ENCODE measurements at regions not wholly inside any gene's neighbourhood (a gene's known extent, or its start where the extent isn't known, plus 50 kb on each side); places are given as distances from the start of the nearest gene placed in this dataset.
A peak's percentile ranks its signal among the peaks of the same experiment; 100 is the strongest.

DNA sequence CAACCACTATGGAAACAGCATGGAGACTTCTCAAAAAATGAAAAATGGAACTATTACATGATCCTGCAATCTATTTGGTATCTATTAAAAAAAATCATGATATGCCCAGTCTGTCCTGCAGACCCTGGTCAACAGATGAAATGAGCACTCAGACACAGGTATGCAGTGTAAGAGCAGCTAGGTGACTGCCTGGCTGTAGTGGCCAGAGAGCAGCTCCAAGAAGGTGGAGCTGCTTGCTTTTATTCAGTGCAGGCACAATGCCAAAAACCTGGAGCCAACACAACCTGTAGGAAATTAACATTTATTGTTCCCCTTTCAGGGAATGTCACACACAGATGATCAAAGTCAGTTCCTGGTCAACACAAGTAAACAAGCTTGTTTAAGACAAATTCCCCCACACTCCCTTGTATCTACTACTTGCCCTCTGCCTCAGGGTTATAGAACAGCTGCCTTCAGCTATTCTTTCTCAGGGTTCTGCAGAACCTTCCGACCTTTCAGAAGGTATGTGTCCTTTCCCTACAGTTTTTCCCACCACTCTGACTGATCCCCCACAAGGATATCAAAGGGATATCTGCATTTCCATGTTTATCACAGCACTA, 933.7 kb upstream of the SLITRK5 start:
- POLR2A ChIA-PET: no interaction called here
- Mint-ChIP-seq H3K36me3 (peaks cover 6% of the 10 kb centered on the region), H3K4me3 (no peak overlapping the region), H3K9me3 (peaks cover 34% of the 10 kb centered on the region), H3K27ac (no peak overlapping the region), H3K4me1 (no peaks in the 10 kb centered on the region), H3K27me3 (ENCODE audit: low read depth) (no peaks in the 10 kb centered on the region)
- TF ChIP-seq GTF2I (CRISPR knock-in tag; conservative IDR thresholded peaks at IDR 0.05): no peak
- no peak for TF ChIP-seq FOXK1 (CRISPR knock-in tag; IDR thresholded peaks at IDR 0.05)
- TF ChIP-seq ZNF416 (CRISPR knock-in tag; IDR thresholded peaks at IDR 0.05): no peak
- TF ChIP-seq ZNF423 (CRISPR knock-in tag; IDR thresholded peaks at IDR 0.05): no peak
- TF ChIP-seq SMAD3 (CRISPR knock-in tag; IDR thresholded peaks at IDR 0.05; ENCODE audit: borderline replicate concordance): no peak
- no peak for TF ChIP-seq ZNF317 (CRISPR knock-in tag; IDR thresholded peaks at IDR 0.05; ENCODE audit: borderline replicate concordance, low read depth)
- TF ChIP-seq, protein P1, sequence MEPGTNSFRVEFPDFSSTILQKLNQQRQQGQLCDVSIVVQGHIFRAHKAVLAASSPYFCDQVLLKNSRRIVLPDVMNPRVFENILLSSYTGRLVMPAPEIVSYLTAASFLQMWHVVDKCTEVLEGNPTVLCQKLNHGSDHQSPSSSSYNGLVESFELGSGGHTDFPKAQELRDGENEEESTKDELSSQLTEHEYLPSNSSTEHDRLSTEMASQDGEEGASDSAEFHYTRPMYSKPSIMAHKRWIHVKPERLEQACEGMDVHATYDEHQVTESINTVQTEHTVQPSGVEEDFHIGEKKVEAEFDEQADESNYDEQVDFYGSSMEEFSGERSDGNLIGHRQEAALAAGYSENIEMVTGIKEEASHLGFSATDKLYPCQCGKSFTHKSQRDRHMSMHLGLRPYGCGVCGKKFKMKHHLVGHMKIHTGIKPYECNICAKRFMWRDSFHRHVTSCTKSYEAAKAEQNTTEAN (CRISPR knock-in tag; IDR thresholded peaks at IDR 0.05): no peak
- TF ChIP-seq HMGXB4 (CRISPR knock-in tag; IDR thresholded peaks at IDR 0.05): no peak
- TF ChIP-seq, protein P2, sequence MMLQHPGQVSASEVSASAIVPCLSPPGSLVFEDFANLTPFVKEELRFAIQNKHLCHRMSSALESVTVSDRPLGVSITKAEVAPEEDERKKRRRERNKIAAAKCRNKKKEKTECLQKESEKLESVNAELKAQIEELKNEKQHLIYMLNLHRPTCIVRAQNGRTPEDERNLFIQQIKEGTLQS (CRISPR knock-in tag; conservative IDR thresholded peaks at IDR 0.05): no peak
- no peak for TF ChIP-seq SMAD4 (CRISPR knock-in tag; IDR thresholded peaks at IDR 0.05)
- TF ChIP-seq ZNF138 (CRISPR knock-in tag; conservative IDR thresholded peaks at IDR 0.05): no peak
- no peak for TF ChIP-seq ZNF396 (CRISPR knock-in tag; IDR thresholded peaks at IDR 0.05; ENCODE audit: borderline replicate concordance)
- TF ChIP-seq RELA (CRISPR knock-in tag; IDR thresholded peaks at IDR 0.05; ENCODE audit: borderline replicate concordance): no peak
- TF ChIP-seq FOXP1 (CRISPR knock-in tag; IDR thresholded peaks at IDR 0.05; ENCODE audit: borderline replicate concordance): no peak
- no peak for TF ChIP-seq ETV6 (CRISPR knock-in tag; IDR thresholded peaks at IDR 0.05)
- ATAC-seq (no peak), DNase-seq (ENCODE audit: low spot score) (no peak)
- CTCF ChIA-PET: no interaction called here

DNA sequence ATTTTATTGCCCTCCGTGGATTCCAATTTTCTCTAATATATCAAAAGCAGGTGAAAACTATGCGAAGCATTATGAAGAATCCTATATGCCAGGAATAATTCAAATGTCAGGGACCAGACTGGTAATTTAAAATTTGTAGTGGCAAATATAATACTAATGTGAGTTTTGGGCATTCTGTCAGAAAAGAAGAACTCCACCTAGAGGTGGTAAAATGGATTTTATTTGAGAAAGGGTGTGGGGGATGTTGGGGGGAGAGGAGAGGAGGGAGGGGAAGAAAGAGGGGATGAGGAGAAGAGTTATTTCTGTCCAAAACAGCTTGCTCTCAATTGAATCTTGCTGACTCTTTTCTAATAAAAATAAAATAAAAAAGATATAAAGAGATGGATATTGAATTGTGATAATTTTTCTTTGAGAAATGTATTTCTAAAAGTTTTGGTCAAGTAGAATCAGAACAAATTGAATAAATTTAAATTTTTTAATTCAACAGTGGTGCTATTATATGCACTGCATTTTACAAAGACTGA, 929.3 kb upstream of the SLITRK5 start:
- H3K27ac Mint-ChIP-seq: no peak overlapping the region
- no peaks in the 10 kb centered on the region for H3K27me3 Mint-ChIP-seq (ENCODE audit: low read depth)
- ChIA-PET CTCF (interaction anchor here (0.5 to 0.7 kb wide), 2 partner anchors 272 to 918 kb away, joined by 3 read pairs; no protein-coding TSS in a partner anchor), POLR2A (no interaction called here)
- peaks cover 14% of the 10 kb centered on the region for H3K9me3 Mint-ChIP-seq
- DNase-seq (ENCODE audit: low spot score) (no peak), ATAC-seq (peak; percentile 55; the same call in 1 of the 2 replicates)
- peaks cover 6% of the 10 kb centered on the region for H3K36me3 Mint-ChIP-seq
- no peaks in the 10 kb centered on the region for H3K4me1 Mint-ChIP-seq
- no peak overlapping the region for H3K4me3 Mint-ChIP-seq
- TF ChIP-seq ZNF396 (CRISPR knock-in tag; IDR thresholded peaks at IDR 0.05; ENCODE audit: borderline replicate concordance) (no peak), CBFB (CRISPR knock-in tag; IDR thresholded peaks at IDR 0.05; ENCODE audit: low read depth) (no peak), MLX (CRISPR knock-in tag; IDR thresholded peaks at IDR 0.05) (no peak), GABPB1 (CRISPR knock-in tag; IDR thresholded peaks at IDR 0.05) (no peak), TCF7 (CRISPR knock-in tag; IDR thresholded peaks at IDR 0.05; ENCODE audit: low read depth) (no peak), FOXK1 (CRISPR knock-in tag; IDR thresholded peaks at IDR 0.05) (no peak), HMGXB4 (CRISPR knock-in tag; IDR thresholded peaks at IDR 0.05) (no peak), CREM (CRISPR knock-in tag; IDR thresholded peaks at IDR 0.05) (no peak), MXD4 (CRISPR knock-in tag; IDR thresholded peaks at IDR 0.05; ENCODE audit: borderline replicate concordance) (no peak), ZNF671 (CRISPR knock-in tag; IDR thresholded peaks at IDR 0.05) (no peak), AFF4 (CRISPR knock-in tag; IDR thresholded peaks at IDR 0.05; ENCODE audit: borderline replicate concordance) (no peak)

Data from WTC11 (cell line).